HL-60 (cell line): ENCODE measurements at regions not wholly inside any gene's neighbourhood (a gene's known extent, or its start where the extent isn't known, plus 50 kb on each side); places are given as distances from the start of the nearest gene placed in this dataset.

Experiments
- DNase-seq, 2 experiments: peaks; one replicate each; pipeline ENCODE4 v3.0.0-alpha.2; 2010 to 2020; ENCODE audit warnings: low read depth in 1 of 2, low spot score in 1 of 2
- H3K27ac ChIP-seq: fragments of 250-450 bp; sonication (Bioruptor Pico); replicated peaks from 2 replicates; pipeline ENCODE4 v1.5.1; 2020; ENCODE audit warnings: mild to moderate bottlenecking, moderate library complexity
- H3K27me3 ChIP-seq: fragments of 250-450 bp; sonication (Bioruptor Pico); 2 replicates; pipeline ENCODE4 v1.5.1; 2021; ENCODE audit warnings: mild to moderate bottlenecking, moderate library complexity; ENCODE audit not compliant: insufficient read depth, poor library complexity, severe bottlenecking
- H3K4me3 ChIP-seq: replicated peaks from 2 replicates; pipeline ENCODE4 v1.5.1; 2011; ENCODE audit warnings: mild to moderate bottlenecking, control low read depth, low read length; ENCODE audit not compliant: insufficient read depth
- GABPA ChIP-seq: IDR thresholded peaks from 2 replicates; pipeline ENCODE4 v1.6.1; 2012; ENCODE audit warnings: low read depth
- POLR2AphosphoS5 ChIP-seq: IDR thresholded peaks from 2 replicates; pipeline ENCODE4 v1.6.1; 2012; ENCODE audit warnings: low read depth
- SPI1 ChIP-seq: IDR thresholded peaks from 2 replicates; pipeline ENCODE4 v1.6.1; 2012; ENCODE audit warnings: low read depth, mild to moderate bottlenecking, borderline replicate concordance
- TF ChIP-seq, protein P1 (sequence below): IDR thresholded peaks from one replicate; pipeline ENCODE4 v1.5.1; 2011; ENCODE audit warnings: low read length, control low read depth, inconsistent platforms; ENCODE audit not compliant: insufficient read depth
- TF ChIP-seq, protein P2 (sequence below): IDR thresholded peaks from 2 replicates; pipeline ENCODE4 v1.6.1; 2012; ENCODE audit warnings: low read depth; ENCODE audit not compliant: insufficient replicate concordance

DNA sequence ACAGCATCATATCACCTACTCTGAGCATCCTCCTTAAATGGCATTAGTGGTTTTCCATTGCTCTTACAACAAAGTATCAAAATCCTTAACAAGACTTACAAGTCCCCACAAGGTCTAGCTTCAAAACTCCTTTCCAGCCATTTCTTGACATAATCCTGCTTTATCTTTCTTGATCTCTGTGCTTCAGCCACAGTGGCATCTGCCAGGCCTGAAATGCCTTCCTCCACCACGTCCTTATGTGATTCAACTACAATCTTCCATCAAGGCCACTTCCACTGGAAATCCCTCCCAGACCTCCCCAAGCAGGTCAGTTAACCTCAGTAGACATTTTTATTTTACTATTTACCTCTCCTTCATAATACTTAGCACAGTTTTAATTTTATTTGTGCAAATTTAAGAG, 83.8 kb upstream of the CCDC150 start:
- no peak for DNase-seq
- H3K27ac ChIP-seq = no peak overlapping the region
- peaks cover 10% of the 10 kb centered on the region for H3K27me3 ChIP-seq
- TF ChIP-seq GABPA (no peak), SPI1 (no peak), POLR2AphosphoS5 (no peak)
- TF ChIP-seq, protein P1, sequence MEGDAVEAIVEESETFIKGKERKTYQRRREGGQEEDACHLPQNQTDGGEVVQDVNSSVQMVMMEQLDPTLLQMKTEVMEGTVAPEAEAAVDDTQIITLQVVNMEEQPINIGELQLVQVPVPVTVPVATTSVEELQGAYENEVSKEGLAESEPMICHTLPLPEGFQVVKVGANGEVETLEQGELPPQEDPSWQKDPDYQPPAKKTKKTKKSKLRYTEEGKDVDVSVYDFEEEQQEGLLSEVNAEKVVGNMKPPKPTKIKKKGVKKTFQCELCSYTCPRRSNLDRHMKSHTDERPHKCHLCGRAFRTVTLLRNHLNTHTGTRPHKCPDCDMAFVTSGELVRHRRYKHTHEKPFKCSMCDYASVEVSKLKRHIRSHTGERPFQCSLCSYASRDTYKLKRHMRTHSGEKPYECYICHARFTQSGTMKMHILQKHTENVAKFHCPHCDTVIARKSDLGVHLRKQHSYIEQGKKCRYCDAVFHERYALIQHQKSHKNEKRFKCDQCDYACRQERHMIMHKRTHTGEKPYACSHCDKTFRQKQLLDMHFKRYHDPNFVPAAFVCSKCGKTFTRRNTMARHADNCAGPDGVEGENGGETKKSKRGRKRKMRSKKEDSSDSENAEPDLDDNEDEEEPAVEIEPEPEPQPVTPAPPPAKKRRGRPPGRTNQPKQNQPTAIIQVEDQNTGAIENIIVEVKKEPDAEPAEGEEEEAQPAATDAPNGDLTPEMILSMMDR = no peak
- TF ChIP-seq, protein P2, sequence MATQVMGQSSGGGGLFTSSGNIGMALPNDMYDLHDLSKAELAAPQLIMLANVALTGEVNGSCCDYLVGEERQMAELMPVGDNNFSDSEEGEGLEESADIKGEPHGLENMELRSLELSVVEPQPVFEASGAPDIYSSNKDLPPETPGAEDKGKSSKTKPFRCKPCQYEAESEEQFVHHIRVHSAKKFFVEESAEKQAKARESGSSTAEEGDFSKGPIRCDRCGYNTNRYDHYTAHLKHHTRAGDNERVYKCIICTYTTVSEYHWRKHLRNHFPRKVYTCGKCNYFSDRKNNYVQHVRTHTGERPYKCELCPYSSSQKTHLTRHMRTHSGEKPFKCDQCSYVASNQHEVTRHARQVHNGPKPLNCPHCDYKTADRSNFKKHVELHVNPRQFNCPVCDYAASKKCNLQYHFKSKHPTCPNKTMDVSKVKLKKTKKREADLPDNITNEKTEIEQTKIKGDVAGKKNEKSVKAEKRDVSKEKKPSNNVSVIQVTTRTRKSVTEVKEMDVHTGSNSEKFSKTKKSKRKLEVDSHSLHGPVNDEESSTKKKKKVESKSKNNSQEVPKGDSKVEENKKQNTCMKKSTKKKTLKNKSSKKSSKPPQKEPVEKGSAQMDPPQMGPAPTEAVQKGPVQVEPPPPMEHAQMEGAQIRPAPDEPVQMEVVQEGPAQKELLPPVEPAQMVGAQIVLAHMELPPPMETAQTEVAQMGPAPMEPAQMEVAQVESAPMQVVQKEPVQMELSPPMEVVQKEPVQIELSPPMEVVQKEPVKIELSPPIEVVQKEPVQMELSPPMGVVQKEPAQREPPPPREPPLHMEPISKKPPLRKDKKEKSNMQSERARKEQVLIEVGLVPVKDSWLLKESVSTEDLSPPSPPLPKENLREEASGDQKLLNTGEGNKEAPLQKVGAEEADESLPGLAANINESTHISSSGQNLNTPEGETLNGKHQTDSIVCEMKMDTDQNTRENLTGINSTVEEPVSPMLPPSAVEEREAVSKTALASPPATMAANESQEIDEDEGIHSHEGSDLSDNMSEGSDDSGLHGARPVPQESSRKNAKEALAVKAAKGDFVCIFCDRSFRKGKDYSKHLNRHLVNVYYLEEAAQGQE = no peak
- H3K4me3 ChIP-seq = no peak overlapping the region

DNA sequence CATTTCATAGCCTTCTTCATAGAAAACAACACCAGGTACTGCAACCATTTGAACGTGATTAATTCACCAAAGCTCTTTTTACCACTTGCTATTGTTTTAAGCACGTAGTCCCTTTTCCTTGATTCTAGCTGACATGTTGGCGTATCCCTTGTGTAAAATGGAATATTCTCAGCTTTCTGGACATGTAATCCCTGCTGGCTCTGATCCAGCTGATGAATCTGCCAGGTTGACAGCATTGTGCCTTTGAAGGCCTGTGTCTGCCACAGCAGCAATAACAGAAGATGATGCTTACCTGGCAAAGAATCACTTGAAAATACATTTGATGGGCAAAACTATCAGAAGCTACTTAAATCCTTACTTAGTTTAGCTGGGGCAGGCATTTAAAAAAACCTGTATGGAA, 81.0 kb upstream of the CCDC150 start:
- no peak overlapping the region for H3K4me3 ChIP-seq
- TF ChIP-seq, protein P2 = no peak
- TF ChIP-seq, protein P1 = no peak
- TF ChIP-seq POLR2AphosphoS5 (no peak), SPI1 (no peak), GABPA (no peak)
- H3K27ac ChIP-seq = no peak overlapping the region

DNA sequence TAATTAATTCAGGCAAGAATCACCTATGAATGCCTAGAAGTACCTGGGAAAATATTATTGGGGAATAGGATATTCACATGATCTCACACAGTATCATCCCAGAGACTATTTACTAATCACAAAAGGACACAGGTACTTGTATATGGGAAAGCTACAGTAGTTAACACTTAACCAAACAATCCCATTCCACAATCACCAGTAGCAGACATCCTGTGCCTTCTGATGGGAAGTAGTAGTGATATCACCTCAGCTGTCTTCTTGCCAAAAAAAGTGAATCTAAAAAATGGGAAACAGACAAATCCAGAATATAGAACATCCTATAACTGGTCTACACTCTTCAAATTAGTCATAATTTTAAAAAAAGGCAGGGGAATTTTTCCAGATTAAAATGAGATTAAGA, 75.6 kb upstream of the CCDC150 start:
- H3K4me3 ChIP-seq = no peak overlapping the region
- peaks cover 24% of the 10 kb centered on the region for H3K27me3 ChIP-seq
- no peak overlapping the region for H3K27ac ChIP-seq
- no peak for DNase-seq
- TF ChIP-seq SPI1 (no peak), POLR2AphosphoS5 (no peak), GABPA (no peak)
- TF ChIP-seq, protein P2 = no peak
- TF ChIP-seq, protein P1 = no peak

More for the DNA sequence above, 81.0 kb upstream of the CCDC150 start:
- DNase-seq = no peak
- H3K27me3 ChIP-seq = peaks cover 13% of the 10 kb centered on the region
